ENCODE measurements at regions not wholly inside any gene's neighbourhood (a gene's known extent, or its start where the extent isn't known, plus 50 kb on each side); places are given as distances from the start of the nearest gene placed in this dataset.

GRCh38 chr10:128489324-128490247 is 363.4 kb upstream of the MKI67 start:
- no peak for TF ChIP-seq CTCF (IDR thresholded peaks at IDR 0.05; ENCODE audit: unreplicated experiment in 3 of 3)
- Mint-ChIP-seq H3K4me1 (no peaks in the 10 kb centered on the region), H3K4me3 (no peak overlapping the region), H3K36me3 (ENCODE audit: low read depth) (no peaks in the 10 kb centered on the region), H3K27ac (no peak overlapping the region), H3K27me3 (ENCODE audit: low read depth) (no peaks in the 10 kb centered on the region), H3K9me3 (peaks cover 4% of the 10 kb centered on the region)

DNA sequence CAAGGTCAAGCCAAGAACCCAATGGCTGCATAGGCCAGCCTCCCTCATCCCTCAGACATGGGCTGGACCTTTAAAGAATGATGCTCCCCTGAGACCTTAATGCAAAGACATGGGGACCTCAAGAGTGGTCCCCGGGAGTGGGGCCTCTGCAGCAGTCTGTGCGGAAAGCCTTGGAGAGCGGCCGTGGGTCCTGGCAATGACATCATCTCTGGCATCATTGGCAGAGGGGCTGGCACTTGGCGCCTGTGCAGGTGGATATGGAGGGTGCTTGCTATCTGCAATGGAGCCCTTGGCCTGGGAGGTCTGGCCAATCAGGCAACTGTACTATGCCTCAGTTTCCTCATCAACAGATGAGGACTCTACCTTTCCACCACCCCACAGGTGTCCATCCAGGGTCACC is 365.5 kb upstream of the MKI67 start:
- Mint-ChIP-seq H3K27me3 (ENCODE audit: low read depth) (no peaks in the 10 kb centered on the region), H3K27ac (no peak overlapping the region), H3K4me1 (no peaks in the 10 kb centered on the region), H3K36me3 (ENCODE audit: low read depth) (no peaks in the 10 kb centered on the region), H3K9me3 (peaks cover 4% of the 10 kb centered on the region), H3K4me3 (no peak overlapping the region)
- no peak for TF ChIP-seq CTCF (IDR thresholded peaks at IDR 0.05; ENCODE audit: unreplicated experiment in 3 of 3)

- Mint-ChIP-seq H3K4me3 (no peak overlapping the region), H3K27me3 (ENCODE audit: low read depth) (no peaks in the 10 kb centered on the region), H3K27ac (no peak overlapping the region), H3K36me3 (ENCODE audit: low read depth) (no peaks in the 10 kb centered on the region), H3K4me1 (no peaks in the 10 kb centered on the region), H3K9me3 (peaks cover 4% of the 10 kb centered on the region)
- TF ChIP-seq CTCF (IDR thresholded peaks at IDR 0.05; ENCODE audit: unreplicated experiment in 3 of 3) = no peak
These were observed 367.6 kb upstream of the MKI67 start for GRCh38 chr10:128493811-128494210.

DNA sequence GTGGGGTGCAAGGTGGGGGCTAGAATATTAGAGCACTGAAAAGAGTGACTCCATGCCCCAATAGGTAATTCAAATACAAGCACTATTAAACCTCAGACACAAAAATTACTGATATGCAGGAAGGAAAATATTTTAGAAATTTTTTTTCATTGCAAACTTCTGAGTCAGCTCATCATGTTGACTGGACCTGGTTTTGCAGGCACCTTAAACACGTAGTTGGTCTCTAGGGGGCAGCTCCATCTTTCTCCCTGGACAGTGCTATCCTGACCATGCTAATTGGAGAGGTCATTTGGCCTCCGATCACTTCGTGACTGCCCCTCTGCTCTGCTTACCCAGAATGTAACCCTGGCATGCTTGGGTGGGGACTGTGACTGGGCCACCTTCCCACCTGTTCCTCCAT is 368.4 kb upstream of the MKI67 start:
- Mint-ChIP-seq H3K4me3 (no peak overlapping the region), H3K36me3 (ENCODE audit: low read depth) (no peaks in the 10 kb centered on the region), H3K9me3 (peaks cover 4% of the 10 kb centered on the region), H3K27ac (no peak overlapping the region), H3K27me3 (ENCODE audit: low read depth) (no peaks in the 10 kb centered on the region), H3K4me1 (no peaks in the 10 kb centered on the region)
- TF ChIP-seq CTCF (IDR thresholded peaks at IDR 0.05; ENCODE audit: unreplicated experiment in 3 of 3) = no peak

- H3K9me3 Mint-ChIP-seq = no peaks in the 10 kb centered on the region
These were observed 371.6 kb upstream of the MKI67 start for GRCh38 chr10:128497660-128498377.

More at GRCh38 chr10:128497660-128498377, 371.6 kb upstream of the MKI67 start:
- Mint-ChIP-seq H3K27me3 (ENCODE audit: low read depth) (peaks cover 5% of the 10 kb centered on the region), H3K27ac (no peak overlapping the region), H3K4me3 (no peak overlapping the region), H3K36me3 (ENCODE audit: low read depth) (no peaks in the 10 kb centered on the region), H3K4me1 (no peaks in the 10 kb centered on the region)
- no peak for TF ChIP-seq CTCF (IDR thresholded peaks at IDR 0.05; ENCODE audit: unreplicated experiment in 3 of 3)
